ENCODE measurements at regions not wholly inside any gene's neighbourhood (a gene's known extent, or its start where the extent isn't known, plus 50 kb on each side); places are given as distances from the start of the nearest gene placed in this dataset.

GRCh38 chr12:83465632-83466031 is 778.9 kb downstream of the TMTC2 start:
- DNase-seq (ENCODE audit: low spot score): no peak
- Histone ChIP-seq H3K9me3 (ENCODE audit: control insufficient read depth in 4 of 4, low read length in 3 of 4) (no peaks in the 10 kb centered on the region), H3K36me3 (ENCODE audit: control insufficient read depth in 4 of 4, insufficient read depth in 3 of 4, low read depth in 1 of 4, low read length in 3 of 4) (no peaks in the 10 kb centered on the region), H3K27ac (ENCODE audit: low read depth in 1 of 2, low read length in 2 of 2) (no peak overlapping the region), H3K9ac (ENCODE audit: low read depth in 1 of 2, low read length in 2 of 2) (no peak overlapping the region), H3K4me3 (ENCODE audit: low read depth in 1 of 3, low read length in 3 of 3) (no peak overlapping the region), H3K27me3 (ENCODE audit: control insufficient read depth in 4 of 4, insufficient read depth in 4 of 4, low read length in 3 of 4) (no peaks in the 10 kb centered on the region), H3K4me1 (ENCODE audit: control insufficient read depth in 4 of 4, insufficient read depth in 4 of 4, low read length in 3 of 4) (no peaks in the 10 kb centered on the region)
- no peak for TF ChIP-seq FOXA1 (IDR thresholded peaks at IDR 0.05)
- no peak for TF ChIP-seq FOXA2 (IDR thresholded peaks at IDR 0.05)
- TF ChIP-seq EGR1 (IDR thresholded peaks at IDR 0.05; ENCODE audit: low read depth in 2 of 2): no peak
- no peak for TF ChIP-seq NR2F2 (IDR thresholded peaks at IDR 0.05)
- TF ChIP-seq ATF3 (IDR thresholded peaks at IDR 0.05): no peak
- TF ChIP-seq TAF1 (conservative IDR thresholded peaks at IDR 0.05): no peak
- WGBS: 56% methylated on average over 2 of the region's 2 CpGs

- DNase-seq (ENCODE audit: low spot score): no peak
- H3K36me3 ChIP-seq (ENCODE audit: control insufficient read depth in 4 of 4, insufficient read depth in 3 of 4, low read depth in 1 of 4, low read length in 3 of 4): no peaks in the 10 kb centered on the region
- H3K9me3 ChIP-seq (ENCODE audit: control insufficient read depth in 4 of 4, low read length in 3 of 4): no peaks in the 10 kb centered on the region
- H3K27me3 ChIP-seq (ENCODE audit: control insufficient read depth in 4 of 4, insufficient read depth in 4 of 4, low read length in 3 of 4): no peaks in the 10 kb centered on the region
- no peak overlapping the region for H3K27ac ChIP-seq (ENCODE audit: low read depth in 1 of 2, low read length in 2 of 2)
- no peak overlapping the region for H3K4me3 ChIP-seq (ENCODE audit: low read depth in 1 of 3, low read length in 3 of 3)
- TF ChIP-seq, protein P1, sequence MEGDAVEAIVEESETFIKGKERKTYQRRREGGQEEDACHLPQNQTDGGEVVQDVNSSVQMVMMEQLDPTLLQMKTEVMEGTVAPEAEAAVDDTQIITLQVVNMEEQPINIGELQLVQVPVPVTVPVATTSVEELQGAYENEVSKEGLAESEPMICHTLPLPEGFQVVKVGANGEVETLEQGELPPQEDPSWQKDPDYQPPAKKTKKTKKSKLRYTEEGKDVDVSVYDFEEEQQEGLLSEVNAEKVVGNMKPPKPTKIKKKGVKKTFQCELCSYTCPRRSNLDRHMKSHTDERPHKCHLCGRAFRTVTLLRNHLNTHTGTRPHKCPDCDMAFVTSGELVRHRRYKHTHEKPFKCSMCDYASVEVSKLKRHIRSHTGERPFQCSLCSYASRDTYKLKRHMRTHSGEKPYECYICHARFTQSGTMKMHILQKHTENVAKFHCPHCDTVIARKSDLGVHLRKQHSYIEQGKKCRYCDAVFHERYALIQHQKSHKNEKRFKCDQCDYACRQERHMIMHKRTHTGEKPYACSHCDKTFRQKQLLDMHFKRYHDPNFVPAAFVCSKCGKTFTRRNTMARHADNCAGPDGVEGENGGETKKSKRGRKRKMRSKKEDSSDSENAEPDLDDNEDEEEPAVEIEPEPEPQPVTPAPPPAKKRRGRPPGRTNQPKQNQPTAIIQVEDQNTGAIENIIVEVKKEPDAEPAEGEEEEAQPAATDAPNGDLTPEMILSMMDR (IDR thresholded peaks at IDR 0.05; ENCODE audit: low read depth, low read length, missing input control): no peak
- no peak for TF ChIP-seq MAX (IDR thresholded peaks at IDR 0.05)
- TF ChIP-seq RAD21 (IDR thresholded peaks at IDR 0.05): peak; percentile 45 to 57
- no peak for TF ChIP-seq YY1 (IDR thresholded peaks at IDR 0.05)
- TF ChIP-seq JUND (IDR thresholded peaks at IDR 0.05): no peak
- no peak for TF ChIP-seq HNF4G (IDR thresholded peaks at IDR 0.05)
- TF ChIP-seq ATF3 (IDR thresholded peaks at IDR 0.05): no peak
- no peak for TF ChIP-seq TAF1 (conservative IDR thresholded peaks at IDR 0.05)
- no peak overlapping the region for H3K9ac ChIP-seq (ENCODE audit: low read depth in 1 of 2, low read length in 2 of 2)
- no peaks in the 10 kb centered on the region for H3K4me1 ChIP-seq (ENCODE audit: control insufficient read depth in 4 of 4, insufficient read depth in 4 of 4, low read length in 3 of 4)
Observed at GRCh38 chr12:83462419-83462818, 775.7 kb downstream of the TMTC2 start.

- Histone ChIP-seq H3K36me3 (ENCODE audit: control insufficient read depth in 4 of 4, insufficient read depth in 3 of 4, low read depth in 1 of 4, low read length in 3 of 4) (no peaks in the 10 kb centered on the region), H3K4me3 (ENCODE audit: low read depth in 1 of 3, low read length in 3 of 3) (no peak overlapping the region), H3K9me3 (ENCODE audit: control insufficient read depth in 4 of 4, low read length in 3 of 4) (no peaks in the 10 kb centered on the region), H3K27ac (ENCODE audit: low read depth in 1 of 2, low read length in 2 of 2) (no peak overlapping the region), H3K9ac (ENCODE audit: low read depth in 1 of 2, low read length in 2 of 2) (no peak overlapping the region), H3K27me3 (ENCODE audit: control insufficient read depth in 4 of 4, insufficient read depth in 4 of 4, low read length in 3 of 4) (no peaks in the 10 kb centered on the region), H3K4me1 (ENCODE audit: control insufficient read depth in 4 of 4, insufficient read depth in 4 of 4, low read length in 3 of 4) (no peaks in the 10 kb centered on the region)
- TF ChIP-seq, protein P2, sequence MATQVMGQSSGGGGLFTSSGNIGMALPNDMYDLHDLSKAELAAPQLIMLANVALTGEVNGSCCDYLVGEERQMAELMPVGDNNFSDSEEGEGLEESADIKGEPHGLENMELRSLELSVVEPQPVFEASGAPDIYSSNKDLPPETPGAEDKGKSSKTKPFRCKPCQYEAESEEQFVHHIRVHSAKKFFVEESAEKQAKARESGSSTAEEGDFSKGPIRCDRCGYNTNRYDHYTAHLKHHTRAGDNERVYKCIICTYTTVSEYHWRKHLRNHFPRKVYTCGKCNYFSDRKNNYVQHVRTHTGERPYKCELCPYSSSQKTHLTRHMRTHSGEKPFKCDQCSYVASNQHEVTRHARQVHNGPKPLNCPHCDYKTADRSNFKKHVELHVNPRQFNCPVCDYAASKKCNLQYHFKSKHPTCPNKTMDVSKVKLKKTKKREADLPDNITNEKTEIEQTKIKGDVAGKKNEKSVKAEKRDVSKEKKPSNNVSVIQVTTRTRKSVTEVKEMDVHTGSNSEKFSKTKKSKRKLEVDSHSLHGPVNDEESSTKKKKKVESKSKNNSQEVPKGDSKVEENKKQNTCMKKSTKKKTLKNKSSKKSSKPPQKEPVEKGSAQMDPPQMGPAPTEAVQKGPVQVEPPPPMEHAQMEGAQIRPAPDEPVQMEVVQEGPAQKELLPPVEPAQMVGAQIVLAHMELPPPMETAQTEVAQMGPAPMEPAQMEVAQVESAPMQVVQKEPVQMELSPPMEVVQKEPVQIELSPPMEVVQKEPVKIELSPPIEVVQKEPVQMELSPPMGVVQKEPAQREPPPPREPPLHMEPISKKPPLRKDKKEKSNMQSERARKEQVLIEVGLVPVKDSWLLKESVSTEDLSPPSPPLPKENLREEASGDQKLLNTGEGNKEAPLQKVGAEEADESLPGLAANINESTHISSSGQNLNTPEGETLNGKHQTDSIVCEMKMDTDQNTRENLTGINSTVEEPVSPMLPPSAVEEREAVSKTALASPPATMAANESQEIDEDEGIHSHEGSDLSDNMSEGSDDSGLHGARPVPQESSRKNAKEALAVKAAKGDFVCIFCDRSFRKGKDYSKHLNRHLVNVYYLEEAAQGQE (IDR thresholded peaks at IDR 0.05): no peak
- TF ChIP-seq MAX (IDR thresholded peaks at IDR 0.05) (no peak), GABPA (IDR thresholded peaks at IDR 0.05 in 1 of 2, conservative IDR thresholded peaks at IDR 0.05 in 1 of 2) (no peak), JUND (IDR thresholded peaks at IDR 0.05) (no peak), HNF4A (conservative IDR thresholded peaks at IDR 0.05) (peak in 1 of 2 donors; percentile 8), HNF4G (IDR thresholded peaks at IDR 0.05) (no peak), SP1 (IDR thresholded peaks at IDR 0.05) (no peak), ATF3 (IDR thresholded peaks at IDR 0.05) (no peak)
- WGBS: 67% methylated on average over 3 of the region's 3 CpGs
- DNase-seq (ENCODE audit: low spot score): no peak
Observed at GRCh38 chr12:83461336-83461935, 774.7 kb downstream of the TMTC2 start.
